Neural crest cell (in vitro differentiated cells): ENCODE measurements at regions not wholly inside any gene's neighbourhood (a gene's known extent, or its start where the extent isn't known, plus 50 kb on each side); places are given as distances from the start of the nearest gene placed in this dataset.

ENCODE experiments used
- DNase-seq: peaks from one replicate; pipeline ENCODE4 v3.0.0; 2021; ENCODE audit warnings: low read depth, mixed read lengths, low spot score
- H3K27ac Mint-ChIP-seq: one replicate; pipeline ENCODE4 v1.8.0; 2021; ENCODE audit warnings: mild to moderate bottlenecking, mixed read lengths; ENCODE audit not compliant: unreplicated experiment
- H3K27me3 Mint-ChIP-seq: 2 replicates; pipeline ENCODE4 v1.8.0; 2021; ENCODE audit warnings: low read depth, mild to moderate bottlenecking, mixed read lengths
- H3K36me3 Mint-ChIP-seq: 2 replicates; pipeline ENCODE4 v1.8.0; 2021; ENCODE audit warnings: low read depth, mild to moderate bottlenecking, mixed read lengths
- H3K4me1 Mint-ChIP-seq: 2 replicates; pipeline ENCODE4 v1.8.0; 2021; ENCODE audit warnings: mixed read lengths
- H3K4me3 Mint-ChIP-seq: one replicate; pipeline ENCODE4 v1.8.0; 2021; ENCODE audit warnings: mild to moderate bottlenecking, mixed read lengths
- H3K9me3 Mint-ChIP-seq: 2 replicates; pipeline ENCODE4 v1.8.0; 2021; ENCODE audit warnings: mixed read lengths
- TF ChIP-seq, protein P1 (sequence below): fragments of 200-600 bp; sonication (generic); conservative IDR thresholded peaks from 2 replicates; pipeline ENCODE4 v1.5.0; 2021; ENCODE audit warnings: antibody characterized with exemption, mild to moderate bottlenecking

DNA sequence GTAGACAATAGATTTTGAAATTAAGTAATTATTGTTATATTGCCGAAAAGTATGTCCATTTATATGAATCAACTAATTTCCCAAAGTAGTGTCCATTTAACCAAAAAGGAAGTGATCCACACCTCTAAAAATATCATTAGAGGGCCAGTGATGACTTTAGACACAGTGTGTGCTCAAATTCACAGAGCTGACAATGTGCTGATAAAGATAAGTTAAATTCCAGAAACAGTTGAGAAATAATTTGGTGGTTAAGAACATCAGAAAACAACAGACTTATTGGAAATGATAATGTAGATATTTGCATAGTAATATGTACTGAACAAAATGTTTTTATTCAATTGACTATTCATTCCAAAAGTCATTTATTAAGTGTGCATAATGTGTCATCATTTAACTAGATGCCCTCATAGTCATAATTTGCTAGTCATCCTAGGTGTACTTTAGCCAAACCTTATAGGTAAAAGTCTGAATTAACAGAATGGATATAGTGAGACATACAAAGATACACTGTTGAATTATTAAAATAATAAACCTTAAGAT is 230.2 kb upstream of the ADAMTS9 start:
- Mint-ChIP-seq H3K27me3 (no peaks in the 10 kb centered on the region), H3K4me3 (no peak overlapping the region), H3K27ac (no peak overlapping the region), H3K9me3 (no peaks in the 10 kb centered on the region), H3K4me1 (peaks cover 15% of the 10 kb centered on the region), H3K36me3 (no peaks in the 10 kb centered on the region)
- TF ChIP-seq, protein P1, sequence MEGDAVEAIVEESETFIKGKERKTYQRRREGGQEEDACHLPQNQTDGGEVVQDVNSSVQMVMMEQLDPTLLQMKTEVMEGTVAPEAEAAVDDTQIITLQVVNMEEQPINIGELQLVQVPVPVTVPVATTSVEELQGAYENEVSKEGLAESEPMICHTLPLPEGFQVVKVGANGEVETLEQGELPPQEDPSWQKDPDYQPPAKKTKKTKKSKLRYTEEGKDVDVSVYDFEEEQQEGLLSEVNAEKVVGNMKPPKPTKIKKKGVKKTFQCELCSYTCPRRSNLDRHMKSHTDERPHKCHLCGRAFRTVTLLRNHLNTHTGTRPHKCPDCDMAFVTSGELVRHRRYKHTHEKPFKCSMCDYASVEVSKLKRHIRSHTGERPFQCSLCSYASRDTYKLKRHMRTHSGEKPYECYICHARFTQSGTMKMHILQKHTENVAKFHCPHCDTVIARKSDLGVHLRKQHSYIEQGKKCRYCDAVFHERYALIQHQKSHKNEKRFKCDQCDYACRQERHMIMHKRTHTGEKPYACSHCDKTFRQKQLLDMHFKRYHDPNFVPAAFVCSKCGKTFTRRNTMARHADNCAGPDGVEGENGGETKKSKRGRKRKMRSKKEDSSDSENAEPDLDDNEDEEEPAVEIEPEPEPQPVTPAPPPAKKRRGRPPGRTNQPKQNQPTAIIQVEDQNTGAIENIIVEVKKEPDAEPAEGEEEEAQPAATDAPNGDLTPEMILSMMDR: no peak
- DNase-seq: no peak

DNA sequence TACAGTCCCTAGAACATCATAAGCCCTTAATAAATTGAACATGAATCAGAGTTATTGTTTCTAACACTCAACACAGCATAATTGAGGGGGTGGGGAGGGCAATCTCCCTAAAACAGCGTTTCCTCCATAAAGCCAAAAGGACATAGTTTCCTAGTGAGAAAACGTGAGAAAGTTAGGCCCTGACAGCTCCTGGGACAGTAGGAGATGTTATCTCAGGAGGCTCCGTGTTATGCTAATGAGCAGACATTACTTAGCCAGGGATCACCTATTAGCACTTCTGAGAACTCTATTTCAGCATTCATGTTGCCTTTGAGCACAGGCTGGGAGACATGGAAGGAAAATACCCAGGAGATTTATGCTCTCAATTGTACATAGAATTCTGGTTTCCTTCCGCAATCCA is 229.1 kb upstream of the ADAMTS9 start:
- H3K4me3 Mint-ChIP-seq: no peak overlapping the region
- peaks cover 15% of the 10 kb centered on the region for H3K4me1 Mint-ChIP-seq
- H3K27me3 Mint-ChIP-seq: no peaks in the 10 kb centered on the region
- H3K27ac Mint-ChIP-seq: no peak overlapping the region
- no peaks in the 10 kb centered on the region for H3K36me3 Mint-ChIP-seq
- no peak for DNase-seq
- H3K9me3 Mint-ChIP-seq: no peaks in the 10 kb centered on the region
- TF ChIP-seq, protein P1: no peak

DNA sequence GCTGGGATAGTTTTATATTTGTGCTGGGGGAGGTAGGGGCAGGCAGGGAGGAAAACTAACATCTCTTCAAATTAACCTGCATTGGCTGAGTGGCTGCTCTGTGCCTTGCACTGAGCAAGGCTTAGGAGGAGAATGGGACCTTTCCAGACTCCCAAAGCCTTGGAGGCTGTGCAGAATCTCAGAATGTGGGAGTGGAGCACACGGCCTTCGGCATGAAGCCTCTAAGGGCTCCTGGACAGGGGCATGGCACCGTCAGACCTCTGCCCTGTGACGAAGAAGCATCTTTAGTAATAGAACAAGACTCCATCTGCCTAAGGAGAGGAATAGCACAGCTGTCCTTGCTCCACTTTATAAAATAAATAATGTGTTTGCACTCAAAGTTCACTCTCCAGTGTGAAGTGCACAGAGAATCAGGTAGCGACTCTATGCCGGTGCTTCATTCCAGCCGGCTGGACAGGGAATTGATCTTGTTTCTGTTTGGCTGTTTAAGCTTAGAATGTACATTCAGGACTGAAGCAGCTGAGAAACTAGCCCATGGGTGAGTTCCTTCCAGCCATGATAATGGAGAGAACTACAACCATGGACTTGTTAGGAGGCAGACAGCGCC is 228.5 kb upstream of the ADAMTS9 start:
- DNase-seq: no peak
- no peaks in the 10 kb centered on the region for H3K27me3 Mint-ChIP-seq
- no peak overlapping the region for H3K4me3 Mint-ChIP-seq
- peaks cover 15% of the 10 kb centered on the region for H3K4me1 Mint-ChIP-seq
- H3K9me3 Mint-ChIP-seq: no peaks in the 10 kb centered on the region
- no peak overlapping the region for H3K27ac Mint-ChIP-seq
- TF ChIP-seq, protein P1: no peak
- H3K36me3 Mint-ChIP-seq: no peaks in the 10 kb centered on the region

- H3K4me1 Mint-ChIP-seq: peaks cover 15% of the 10 kb centered on the region
- DNase-seq: no peak
- H3K4me3 Mint-ChIP-seq: no peak overlapping the region
- no peaks in the 10 kb centered on the region for H3K36me3 Mint-ChIP-seq
- no peaks in the 10 kb centered on the region for H3K9me3 Mint-ChIP-seq
- no peak overlapping the region for H3K27ac Mint-ChIP-seq
- TF ChIP-seq, protein P1: no peak
- H3K27me3 Mint-ChIP-seq: no peaks in the 10 kb centered on the region
Measured at GRCh38 chr3:64915778-64916177, 228.0 kb upstream of the ADAMTS9 start.

DNA sequence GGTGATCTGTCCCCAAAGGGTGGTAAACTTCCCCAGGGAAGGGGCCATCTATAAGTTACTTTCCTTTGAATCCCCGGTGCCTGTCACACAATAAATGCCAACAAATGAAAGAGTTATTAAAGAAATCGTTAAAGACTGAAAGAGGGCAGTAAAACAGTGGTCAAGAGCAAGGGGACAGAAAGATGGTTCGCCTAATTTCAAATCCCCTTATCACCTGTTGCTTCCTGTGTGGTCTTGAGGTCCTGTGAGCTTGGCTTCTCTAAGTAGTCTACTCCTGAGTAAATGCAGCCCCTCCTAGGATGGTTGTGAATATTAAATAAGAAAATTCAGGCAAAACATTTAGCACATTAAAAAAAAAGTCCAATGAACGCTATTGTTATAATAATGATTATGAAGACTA is 225.7 kb upstream of the ADAMTS9 start:
- DNase-seq: no peak
- H3K4me3 Mint-ChIP-seq: no peak overlapping the region
- no peaks in the 10 kb centered on the region for H3K9me3 Mint-ChIP-seq
- no peaks in the 10 kb centered on the region for H3K36me3 Mint-ChIP-seq
- TF ChIP-seq, protein P1: no peak
- peak overlapping the region; percentile 76 for H3K27ac Mint-ChIP-seq
- H3K27me3 Mint-ChIP-seq: no peaks in the 10 kb centered on the region
- H3K4me1 Mint-ChIP-seq: peaks cover 15% of the 10 kb centered on the region
